HG02678 (cell line): ENCODE measurements at regions not wholly inside any gene's neighbourhood (a gene's known extent, or its start where the extent isn't known, plus 50 kb on each side); places are given as distances from the start of the nearest gene placed in this dataset.
"Not testable (repeated sequence)": the region's sequence is repeated elsewhere in the genome, so short reads cannot be mapped to it uniquely, and the experiment has no call there.

Source experiments
- ATAC-seq: cut with Tn5 transposase; IDR thresholded peaks from one replicate; pipeline ENCODE4 v1.9.1; 2021; ENCODE audit warnings: mild to moderate bottlenecking, moderate library complexity; ENCODE audit not compliant: unreplicated experiment

GRCh38 chr2:228535396-228535795 lies 353.9 kb upstream of the SPHKAP start:
- ATAC-seq, result no peak

GRCh38 chr2:228533156-228533555 lies 351.7 kb upstream of the SPHKAP start:
- no peak for ATAC-seq

- no peak for ATAC-seq
Observed at GRCh38 chr2:228532233-228532632, 350.7 kb upstream of the SPHKAP start.

- no peak for ATAC-seq
Observed at GRCh38 chr2:228527197-228527881, 345.9 kb upstream of the SPHKAP start.

- ATAC-seq, result no peak
Observed at GRCh38 chr2:228526687-228527086, 345.2 kb upstream of the SPHKAP start.

- no peak for ATAC-seq
Observed at GRCh38 chr2:228522977-228523376, 341.5 kb upstream of the SPHKAP start.

- ATAC-seq, result no peak
Observed at GRCh38 chr2:228522276-228522675, 340.8 kb upstream of the SPHKAP start.

GRCh38 chr2:228519561-228519960 lies 338.1 kb upstream of the SPHKAP start:
- ATAC-seq, result no peak

GRCh38 chr2:228516019-228516418 lies 334.5 kb upstream of the SPHKAP start:
- no peak for ATAC-seq

GRCh38 chr2:228513480-228513879 lies 332.0 kb upstream of the SPHKAP start:
- not testable (repeated sequence) for ATAC-seq

- no peak for ATAC-seq
Observed at GRCh38 chr2:228509021-228509420, 327.5 kb upstream of the SPHKAP start.

GRCh38 chr2:228507870-228508269 lies 326.4 kb upstream of the SPHKAP start:
- ATAC-seq, result no peak

GRCh38 chr2:228507231-228507824 lies 325.8 kb upstream of the SPHKAP start:
- no peak for ATAC-seq

- ATAC-seq, result no peak
Observed at GRCh38 chr2:228503731-228504130, 322.2 kb upstream of the SPHKAP start.

GRCh38 chr2:228493852-228494251 lies 312.4 kb upstream of the SPHKAP start:
- ATAC-seq, result no peak

- no peak for ATAC-seq
Observed at GRCh38 chr2:228479014-228479413, 297.5 kb upstream of the SPHKAP start.

- no peak for ATAC-seq
Observed at GRCh38 chr2:228474466-228474865, 293.0 kb upstream of the SPHKAP start.

- ATAC-seq, result no peak
Observed at GRCh38 chr2:228469721-228470120, 288.2 kb upstream of the SPHKAP start.

- ATAC-seq, result no peak
Observed at GRCh38 chr2:228466851-228467250, 285.4 kb upstream of the SPHKAP start.

GRCh38 chr2:228465408-228465807 lies 283.9 kb upstream of the SPHKAP start:
- no peak for ATAC-seq

- no peak for ATAC-seq
Observed at GRCh38 chr2:228458364-228458763, 276.9 kb upstream of the SPHKAP start.

- no peak for ATAC-seq
Observed at GRCh38 chr2:228447266-228447915, 265.9 kb upstream of the SPHKAP start.
